ENCODE measurements at regions not wholly inside any gene's neighbourhood (a gene's known extent, or its start where the extent isn't known, plus 50 kb on each side); places are given as distances from the start of the nearest gene placed in this dataset.

DNA sequence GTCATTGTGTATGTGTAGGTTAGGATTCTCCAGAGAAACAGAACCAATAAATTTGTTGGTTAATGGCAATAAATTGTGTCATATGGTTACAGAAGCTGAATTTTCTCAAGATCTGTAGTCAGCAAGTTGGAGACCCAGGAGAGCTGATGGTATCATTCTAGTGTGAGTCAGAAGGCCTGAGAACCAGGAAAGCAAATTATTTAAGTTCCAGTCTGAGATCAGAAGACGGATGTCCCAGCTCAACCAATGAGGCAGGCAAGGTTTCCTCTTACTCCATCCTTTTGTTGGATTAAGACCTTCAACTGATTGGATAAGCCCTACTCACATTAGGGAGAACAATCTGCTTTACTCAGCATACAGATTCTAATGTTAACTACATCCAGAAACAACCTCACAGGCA, 656.3 kb downstream of the ANXA1 start:
- TF ChIP-seq CTCF (conservative IDR thresholded peaks at IDR 0.05; ENCODE audit: low read depth in 2 of 2) (no peak), JUNB (IDR thresholded peaks at IDR 0.05; ENCODE audit: unreplicated experiment) (no peak), EZH2phosphoT487 (IDR thresholded peaks at IDR 0.05; ENCODE audit: unreplicated experiment) (no peak), REST (IDR thresholded peaks at IDR 0.05; ENCODE audit: unreplicated experiment) (no peak), EZH2 (IDR thresholded peaks at IDR 0.05; ENCODE audit: low read depth, unreplicated experiment) (no peak), POLR2AphosphoS5 (IDR thresholded peaks at IDR 0.05; ENCODE audit: low read depth) (no peak), CREB1 (CRISPR knock-in tag; IDR thresholded peaks at IDR 0.05; ENCODE audit: low read depth) (no peak), STAT1 (IDR thresholded peaks at IDR 0.05; ENCODE audit: unreplicated experiment) (no peak)
